Ishikawa (cell line): ENCODE measurements at regions not wholly inside any gene's neighbourhood (a gene's known extent, or its start where the extent isn't known, plus 50 kb on each side); places are given as distances from the start of the nearest gene placed in this dataset.

ENCODE experiments used
- CEBPB ChIP-seq: IDR thresholded peaks from 2 replicates; pipeline ENCODE4 v1.6.1; 2012
- EGR1 ChIP-seq: IDR thresholded peaks from 2 replicates; pipeline ENCODE4 v1.6.1; 2012
- FOXM1 ChIP-seq: IDR thresholded peaks from 2 replicates; pipeline ENCODE4 v1.6.1; 2012; ENCODE audit warnings: low read depth, borderline replicate concordance
- RAD21 ChIP-seq: IDR thresholded peaks from 2 replicates; pipeline ENCODE4 v1.6.1; 2012; ENCODE audit warnings: low read depth
- ZBTB7A ChIP-seq: IDR thresholded peaks from 2 replicates; pipeline ENCODE4 v1.6.1; 2012; ENCODE audit warnings: low read depth

- TF ChIP-seq EGR1, result no peak
- no peak for TF ChIP-seq ZBTB7A
- no peak for TF ChIP-seq RAD21
- TF ChIP-seq CEBPB, result no peak
- no peak for TF ChIP-seq FOXM1
These were observed 352.5 kb upstream of the CCDC179 start for GRCh38 chr11:23212807-23213206.
